Uterus (tissue), 2 donors: ENCODE measurements at regions not wholly inside any gene's neighbourhood (a gene's known extent, or its start where the extent isn't known, plus 50 kb on each side); places are given as distances from the start of the nearest gene placed in this dataset.

Experiments used
- CTCF ChIP-seq, 4 experiments: fragments of 200-600 bp in 2 of 4; fragments of 450-650 bp in 2 of 4; sonication (generic) in 2 of 4; IDR thresholded peaks; one replicate each; pipeline ENCODE4 v1.5.1; 2016 to 2019; ENCODE audit warnings: antibody characterized with exemption in 4 of 4, mild to moderate bottlenecking in 2 of 4, moderate library complexity in 1 of 4
- POLR2A ChIP-seq, 2 donors: fragments of 450-650 bp; IDR thresholded peaks; one replicate each; pipeline ENCODE4 v1.6.1; 2016; ENCODE audit warnings: antibody characterized with exemption in 2 of 2, mild to moderate bottlenecking in 1 of 2, moderate library complexity in 1 of 2

- TF ChIP-seq CTCF (IDR thresholded peaks at IDR 0.05), result no peak
- TF ChIP-seq POLR2A (IDR thresholded peaks at IDR 0.05), result no peak
These were observed 678.4 kb downstream of the MED13L start for GRCh38 chr12:115598871-115599811.
